Gastrocnemius medialis (tissue), 4 donors: ENCODE measurements at regions not wholly inside any gene's neighbourhood (a gene's known extent, or its start where the extent isn't known, plus 50 kb on each side); places are given as distances from the start of the nearest gene placed in this dataset.

ENCODE experiments used
- CTCF ChIP-seq, 5 experiments: fragments of 450-650 bp in 3 of 5; fragments of 200-600 bp in 2 of 5; sonication (generic) in 2 of 5; IDR thresholded peaks in 4 of 5; conservative IDR thresholded peaks in 1 of 5; 1 replicate in 4 of 5; 2 replicates in 1 of 5; pipeline ENCODE4 v1.5.1; 2016 to 2019; ENCODE audit warnings: antibody characterized with exemption in 5 of 5, mild to moderate bottlenecking in 3 of 5, moderate library complexity in 3 of 5
- POLR2A ChIP-seq, 2 donors: fragments of 450-650 bp; IDR thresholded peaks; one replicate each; pipeline ENCODE4 v1.6.1; 2017; ENCODE audit warnings: antibody characterized with exemption in 2 of 2, mild to moderate bottlenecking in 2 of 2, moderate library complexity in 2 of 2

DNA sequence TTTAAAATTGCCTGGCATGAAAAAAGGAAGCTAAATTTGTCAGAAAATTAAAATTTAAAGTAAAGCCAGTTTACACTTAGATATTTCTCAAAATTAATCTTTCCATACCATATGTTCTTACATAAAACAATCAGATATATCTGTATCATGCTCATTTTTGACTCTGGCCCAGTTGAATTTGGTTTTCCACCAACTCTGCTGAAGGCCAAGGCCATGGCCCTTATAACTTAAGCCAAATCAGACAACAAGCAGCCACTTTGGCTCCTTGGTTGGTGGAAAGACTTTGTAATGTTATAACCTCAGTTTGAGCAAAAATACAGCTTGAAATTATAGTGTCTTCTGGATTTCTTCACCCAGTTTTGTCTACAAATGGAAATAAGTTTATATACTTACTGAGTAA is 97.3 kb downstream of the CENPW start:
- no peak for TF ChIP-seq POLR2A (IDR thresholded peaks at IDR 0.05)
- TF ChIP-seq CTCF (IDR thresholded peaks at IDR 0.05 in 4 of 5, conservative IDR thresholded peaks at IDR 0.05 in 1 of 5) = no peak
